ENCODE measurements at regions not wholly inside any gene's neighbourhood (a gene's known extent, or its start where the extent isn't known, plus 50 kb on each side); places are given as distances from the start of the nearest gene placed in this dataset.
"Not testable (repeated sequence)": the region's sequence is repeated elsewhere in the genome, so short reads cannot be mapped to it uniquely, and the experiment has no call there.

DNA sequence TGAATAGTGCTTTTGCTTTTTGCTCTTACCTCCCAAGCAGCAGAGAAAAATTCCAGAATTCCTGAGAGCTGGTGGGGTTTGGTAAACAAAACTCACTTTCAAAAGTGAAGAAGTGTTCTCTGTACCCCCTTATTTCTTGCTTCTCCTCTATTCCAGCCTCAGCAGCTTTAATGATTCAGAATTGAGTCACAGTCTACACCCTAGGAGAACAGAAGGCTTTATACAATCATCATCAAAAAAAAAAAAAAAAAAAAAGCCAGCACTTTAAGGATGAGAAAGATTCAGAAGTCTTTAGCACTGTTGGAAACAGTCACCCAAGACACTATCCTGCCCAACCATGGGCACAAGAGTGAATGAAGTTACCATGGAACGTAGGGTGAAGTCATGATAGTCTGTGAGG lies 1583.1 kb upstream of the PCDH10 start:
- DNase-seq = no peak

DNA sequence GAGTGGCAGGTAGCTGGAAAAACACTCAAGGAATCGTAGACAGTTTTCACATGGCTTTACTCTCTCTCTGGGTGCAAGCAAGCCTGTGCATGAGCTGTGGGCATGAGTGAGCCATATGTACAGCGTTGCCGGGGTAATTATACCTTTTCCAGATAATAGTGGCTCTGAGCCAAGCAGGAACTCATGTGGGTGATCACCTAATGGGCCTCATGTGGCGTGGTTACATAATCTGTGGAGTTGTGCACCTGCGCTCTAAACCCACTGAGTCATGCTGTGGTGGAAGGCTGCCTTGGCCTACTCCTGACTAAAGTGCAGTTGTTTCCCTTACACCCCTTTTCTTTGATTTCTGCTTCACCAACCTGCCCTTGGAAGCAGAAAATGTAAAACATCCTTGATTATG lies 1564.5 kb upstream of the PCDH10 start:
- no peak for DNase-seq

DNA sequence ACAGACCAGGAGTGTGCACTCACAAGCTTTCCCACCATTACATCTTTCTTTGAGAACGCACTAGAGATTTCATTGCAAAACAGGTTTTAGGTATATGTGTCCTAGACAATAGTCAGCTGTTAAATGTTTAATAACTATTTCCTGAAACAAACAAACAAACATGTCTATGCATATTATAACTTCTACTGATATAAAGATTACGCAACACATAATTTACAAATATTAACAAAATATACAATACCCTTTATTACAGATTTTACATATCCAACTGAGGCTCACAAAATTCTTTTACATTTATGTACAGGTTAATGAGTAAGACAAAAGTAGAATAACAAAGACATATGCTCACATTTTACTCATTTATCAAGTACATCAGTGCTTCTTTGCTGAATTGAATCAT lies 1554.0 kb upstream of the PCDH10 start:
- no peak for DNase-seq

DNA sequence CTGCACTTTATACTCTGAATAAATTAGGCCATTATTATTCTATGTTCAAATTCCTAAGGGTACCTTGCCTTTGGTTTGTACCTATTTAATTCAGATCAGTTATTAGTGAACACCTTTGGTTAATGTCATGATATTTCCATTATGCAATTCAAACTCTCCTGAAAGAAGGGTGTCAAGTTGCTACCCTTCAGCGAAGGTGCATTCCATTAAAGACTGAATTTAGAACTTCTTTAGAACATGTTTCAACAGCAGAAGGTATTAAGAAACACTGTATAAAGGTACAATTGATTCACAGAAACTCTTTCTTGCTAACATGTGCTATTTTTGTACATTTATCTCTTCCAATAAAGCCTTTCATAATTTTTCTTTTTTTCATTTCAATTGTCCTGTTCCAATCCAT lies 1545.4 kb upstream of the PCDH10 start:
- DNase-seq = no peak

DNA sequence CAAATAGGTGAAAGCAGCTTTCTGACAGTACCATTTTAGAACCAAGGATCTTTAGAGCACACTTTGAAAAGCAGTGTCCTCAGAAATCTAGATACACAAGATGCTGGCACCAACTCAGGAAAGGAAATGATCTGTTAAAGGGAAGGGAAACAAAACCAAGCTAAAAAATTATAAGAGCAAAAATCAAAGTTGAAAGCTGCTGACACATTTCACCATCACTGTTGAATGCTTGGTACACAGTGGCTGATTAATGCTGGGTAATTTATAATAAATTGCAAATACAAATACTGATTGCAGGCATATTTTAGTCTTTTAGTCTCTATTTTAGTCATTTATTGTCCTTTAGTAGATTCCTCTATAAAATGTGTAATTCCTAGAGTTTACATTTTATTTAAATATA lies 1540.1 kb upstream of the PCDH10 start:
- no peak for DNase-seq

DNA sequence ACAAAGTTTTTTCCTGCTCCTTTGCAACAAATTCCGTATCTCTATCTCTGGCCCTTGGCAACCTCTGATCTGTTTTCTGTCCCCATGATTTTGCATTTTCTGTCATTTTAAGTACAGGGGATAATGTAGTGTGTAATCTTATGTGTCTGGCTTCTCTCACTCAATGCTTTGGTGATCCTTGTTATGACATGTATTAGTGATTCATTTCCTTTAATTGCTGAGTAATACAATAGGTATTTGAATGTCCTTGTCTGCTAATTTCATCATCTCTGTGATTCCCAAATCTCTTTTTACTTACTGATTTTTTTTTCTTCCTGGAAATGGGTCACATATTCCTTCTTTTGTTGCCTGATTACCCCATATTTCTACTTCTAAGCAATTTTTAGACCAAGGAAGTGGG lies 1538.6 kb upstream of the PCDH10 start:
- not testable (repeated sequence) for DNase-seq

DNA sequence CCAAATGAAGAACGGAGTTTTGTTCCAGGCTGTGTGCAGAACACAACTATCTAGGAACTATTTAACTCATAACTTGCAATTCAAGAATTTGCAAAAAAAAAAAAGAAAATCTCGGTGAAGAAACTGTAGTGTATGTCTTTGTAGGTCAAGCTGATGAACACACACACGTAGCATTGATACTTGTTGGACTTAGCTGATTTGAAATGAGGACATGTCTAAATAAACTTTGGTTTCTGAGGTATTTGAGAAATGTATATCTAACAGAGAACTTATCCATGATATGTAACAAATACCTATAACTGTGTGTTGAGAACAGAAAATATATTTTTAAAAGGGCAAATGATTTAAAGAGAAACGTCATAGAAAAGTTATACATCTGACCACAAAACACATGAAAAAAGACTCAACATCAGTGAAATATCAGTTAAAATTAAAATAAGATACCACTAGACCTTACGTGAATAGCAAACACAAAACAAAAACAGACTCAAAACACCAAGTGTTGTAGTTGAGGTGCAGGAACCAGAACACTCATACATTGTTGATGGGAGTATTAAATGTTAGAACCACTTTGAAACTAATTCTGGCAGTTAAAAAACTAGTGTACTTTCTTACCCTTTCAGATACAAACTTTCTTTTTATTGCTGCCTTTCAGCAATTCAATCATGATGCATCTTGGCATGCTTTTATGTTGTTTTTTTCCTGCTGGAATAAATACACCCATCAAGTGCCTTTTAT lies 1535.8 kb upstream of the PCDH10 start:
- DNase-seq = no peak

DNA sequence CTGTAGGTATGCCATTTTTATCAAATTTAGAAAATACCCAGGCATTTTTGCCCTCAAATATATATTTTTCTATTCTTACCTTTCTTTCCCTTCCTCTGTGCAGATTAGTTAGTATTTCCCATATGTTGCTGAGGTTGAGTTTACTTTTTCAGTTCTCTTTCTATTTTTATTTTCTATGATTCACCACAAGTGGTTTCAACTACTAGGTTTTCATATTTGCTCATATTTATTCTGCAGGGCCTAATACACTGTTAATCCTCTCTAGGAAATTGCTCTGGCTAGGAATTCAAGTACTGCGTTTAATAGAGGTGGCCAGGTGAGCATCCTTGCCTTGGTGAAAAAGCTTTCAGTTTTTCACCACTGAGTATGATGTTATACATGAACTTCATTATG lies 1535.3 kb upstream of the PCDH10 start:
- DNase-seq = no peak

DNA sequence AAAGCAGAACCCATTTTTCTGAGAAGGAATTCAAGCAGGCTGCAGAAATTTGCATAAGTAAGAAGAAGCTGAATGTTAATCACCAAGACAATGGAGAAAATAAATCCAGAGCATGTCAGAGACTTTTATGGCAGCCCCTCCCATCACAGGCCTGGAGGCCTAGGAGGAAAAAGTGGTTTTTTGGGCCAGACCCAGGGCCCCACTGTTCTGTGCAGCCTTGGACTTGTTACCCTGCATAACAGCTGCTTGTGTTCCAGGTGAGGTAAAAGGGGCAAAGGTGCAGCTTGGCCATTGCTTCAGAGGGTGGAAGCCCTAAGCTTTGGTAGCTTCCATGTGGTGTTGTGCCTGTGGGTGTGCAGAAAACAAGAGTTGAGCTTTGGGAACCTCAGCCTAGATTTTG lies 1516.2 kb upstream of the PCDH10 start:
- no peak for DNase-seq

DNA sequence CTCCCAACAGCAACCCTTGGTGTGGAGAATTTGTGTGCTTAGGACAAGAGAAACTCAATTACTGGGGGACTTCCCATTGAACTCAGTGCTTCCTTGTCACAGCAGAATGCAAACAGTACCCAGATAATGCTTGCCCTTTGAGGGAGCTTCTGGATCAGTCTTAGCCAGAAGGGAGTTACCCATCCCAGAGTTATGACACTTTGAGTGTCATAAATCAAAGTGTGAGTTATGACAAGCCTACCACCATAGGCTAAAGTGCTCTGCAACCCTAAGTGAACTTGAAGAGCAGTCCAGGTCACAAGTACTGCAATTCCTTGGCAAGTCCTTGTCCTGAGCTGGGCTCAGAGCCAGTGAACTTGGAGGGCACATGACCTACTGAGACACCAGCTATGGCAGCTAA lies 1513.9 kb upstream of the PCDH10 start:
- no peak for DNase-seq

DNA sequence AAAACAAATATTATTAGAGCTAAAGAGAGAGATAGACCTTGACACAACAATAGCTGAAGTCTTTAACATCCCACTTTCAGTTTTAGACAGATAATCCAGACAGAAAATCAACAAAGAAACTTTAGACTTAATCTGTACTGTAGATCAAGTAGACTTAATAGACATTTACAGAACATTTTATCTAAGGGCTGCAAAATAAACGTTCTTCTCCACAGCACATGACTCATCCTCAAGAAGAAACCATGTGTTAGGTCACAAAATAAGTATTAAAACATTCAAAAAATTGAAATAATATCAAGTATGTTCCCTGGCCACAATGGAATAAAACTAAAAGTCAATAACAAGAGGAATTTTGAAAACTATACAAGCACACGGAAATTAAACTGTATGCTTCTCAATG lies 1510.3 kb upstream of the PCDH10 start:
- no peak for DNase-seq

DNA sequence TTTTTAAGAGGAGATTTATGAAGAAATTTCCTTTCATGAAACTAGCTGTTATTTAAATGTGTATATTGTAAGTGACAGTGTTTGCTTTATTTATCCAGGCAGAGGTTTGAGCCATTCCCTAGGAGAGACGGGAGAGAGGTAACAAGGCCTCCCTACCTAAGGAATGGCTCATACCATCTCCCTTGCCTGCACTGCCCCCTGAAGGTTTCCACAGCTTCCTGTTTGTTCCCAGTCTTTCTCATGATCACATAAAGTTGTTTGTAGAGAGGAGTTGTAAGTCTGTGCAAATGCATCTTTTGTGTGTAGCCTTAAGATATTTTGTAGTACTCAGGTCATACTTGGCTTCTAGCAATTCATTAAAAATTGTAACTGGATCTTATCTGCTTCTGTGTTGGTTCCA lies 1504.5 kb upstream of the PCDH10 start:
- DNase-seq = no peak

DNA sequence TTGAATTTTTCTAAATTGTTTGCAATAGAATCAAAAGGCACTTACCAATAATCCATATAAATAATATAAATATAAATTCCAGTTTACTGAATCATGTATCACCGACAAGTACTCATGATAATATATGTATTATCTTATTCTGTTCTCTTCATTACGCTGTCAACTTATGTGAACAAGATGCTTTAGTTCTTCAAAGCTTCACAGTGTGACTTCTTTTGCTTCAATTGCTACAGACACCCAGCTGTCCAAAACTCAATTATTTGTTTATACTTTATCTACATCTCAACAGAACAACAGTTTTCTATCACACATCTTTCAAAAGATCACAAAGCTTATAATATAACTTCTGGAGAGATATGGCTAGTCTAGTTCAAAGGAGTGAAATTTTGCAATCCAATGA lies 1499.9 kb upstream of the PCDH10 start:
- DNase-seq = no peak

DNA sequence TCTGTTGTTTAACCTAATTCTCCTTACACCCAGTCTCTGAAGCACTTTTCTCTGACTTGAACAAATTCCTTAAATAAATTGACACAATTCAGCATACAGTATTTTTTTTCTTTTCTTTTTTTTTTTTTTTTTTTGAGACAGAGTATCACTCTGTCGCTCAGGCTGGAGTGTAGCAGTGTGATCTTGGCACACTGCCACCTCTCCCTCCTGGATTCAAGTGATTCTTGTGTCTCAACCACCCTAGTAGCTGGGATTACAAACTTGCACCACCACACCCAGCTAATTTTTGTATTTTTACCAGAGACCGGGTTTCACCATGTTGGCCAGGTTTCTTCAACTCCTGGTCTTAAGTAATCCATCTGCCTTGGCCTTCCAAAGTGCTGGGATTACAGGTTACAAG lies 1498.1 kb upstream of the PCDH10 start:
- no peak for DNase-seq

DNA sequence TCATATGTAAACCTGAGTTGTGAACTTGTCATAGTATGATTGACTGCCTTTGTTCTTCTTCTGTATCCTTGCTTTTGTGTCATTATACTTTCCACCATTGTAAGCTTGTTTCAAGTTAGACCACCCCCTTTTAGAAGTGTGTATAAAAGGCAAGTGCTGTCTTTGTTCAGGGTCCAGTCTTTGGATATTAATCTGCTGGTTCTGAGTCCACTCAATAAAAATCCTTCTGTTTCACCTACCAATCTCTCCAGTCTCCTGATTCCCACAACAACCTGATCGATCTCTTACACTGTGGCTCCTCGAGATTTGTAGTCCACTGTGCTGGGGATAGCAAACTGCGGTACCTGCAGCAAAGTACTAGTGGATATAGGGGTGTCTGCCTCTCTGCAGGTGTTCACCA lies 1465.8 kb upstream of the PCDH10 start:
- not testable (repeated sequence) for DNase-seq

DNA sequence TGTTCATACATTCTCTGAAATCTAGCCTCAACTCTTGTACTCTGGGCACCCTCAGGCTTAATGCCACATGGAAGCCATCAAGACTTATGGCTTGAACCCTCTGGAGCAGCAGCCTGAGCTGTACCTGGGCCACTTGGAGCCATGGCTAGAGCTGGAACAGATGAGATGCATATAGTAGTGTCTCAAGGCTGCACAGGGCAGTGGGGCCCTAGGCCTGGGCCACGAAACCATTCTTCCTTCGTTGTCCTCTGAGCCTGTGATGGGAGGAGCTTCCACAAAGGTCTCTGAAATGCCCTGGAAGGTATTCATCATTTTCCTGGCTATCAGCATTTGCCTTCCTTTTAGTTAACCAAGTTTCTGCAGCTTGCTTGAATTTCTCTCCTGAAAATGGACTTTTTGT lies 1427.2 kb upstream of the PCDH10 start:
- DNase-seq = no peak

DNA sequence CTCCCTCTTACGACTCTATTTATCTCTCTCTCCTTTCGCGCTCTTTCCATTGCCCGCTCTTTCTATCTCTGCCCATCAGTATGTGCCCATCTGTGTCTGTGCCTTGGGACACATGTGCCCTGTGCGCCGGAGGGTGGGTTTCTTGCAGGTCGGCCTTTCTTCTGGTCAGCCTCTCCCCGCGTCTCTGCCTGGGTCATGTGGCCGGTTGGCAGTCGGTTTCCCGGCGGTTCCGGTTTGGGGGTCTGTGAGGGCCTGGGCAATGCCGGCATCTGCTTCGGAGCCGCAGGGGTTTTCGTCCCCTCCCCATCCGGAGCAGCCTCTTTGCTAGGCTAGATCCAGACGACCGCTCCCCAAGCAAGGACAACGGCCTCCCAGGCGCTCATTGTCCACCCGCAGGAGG lies 1426.0 kb upstream of the PCDH10 start:
- not testable (repeated sequence) for DNase-seq

DNA sequence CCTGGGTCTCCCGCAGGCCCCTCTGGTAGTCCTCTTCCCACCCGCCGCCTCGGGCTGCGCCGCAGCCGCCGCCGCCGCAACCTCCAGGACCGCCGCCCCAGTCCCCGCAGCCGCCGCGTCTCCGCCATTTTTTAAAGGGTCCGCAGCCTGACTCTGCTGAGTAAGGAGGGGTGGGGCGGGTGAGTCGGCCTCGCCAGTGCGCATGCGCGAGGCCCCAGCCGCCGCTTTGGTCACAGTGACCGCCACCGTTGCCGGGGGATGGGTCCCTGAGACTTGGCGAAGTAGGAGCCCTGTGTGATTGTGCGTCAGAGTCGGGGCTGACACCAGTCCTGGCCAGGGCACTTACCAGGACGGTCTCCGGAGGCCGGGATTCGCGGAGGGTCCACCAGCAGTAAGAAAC lies 1424.2 kb upstream of the PCDH10 start:
- peak; percentile 49 for DNase-seq

DNA sequence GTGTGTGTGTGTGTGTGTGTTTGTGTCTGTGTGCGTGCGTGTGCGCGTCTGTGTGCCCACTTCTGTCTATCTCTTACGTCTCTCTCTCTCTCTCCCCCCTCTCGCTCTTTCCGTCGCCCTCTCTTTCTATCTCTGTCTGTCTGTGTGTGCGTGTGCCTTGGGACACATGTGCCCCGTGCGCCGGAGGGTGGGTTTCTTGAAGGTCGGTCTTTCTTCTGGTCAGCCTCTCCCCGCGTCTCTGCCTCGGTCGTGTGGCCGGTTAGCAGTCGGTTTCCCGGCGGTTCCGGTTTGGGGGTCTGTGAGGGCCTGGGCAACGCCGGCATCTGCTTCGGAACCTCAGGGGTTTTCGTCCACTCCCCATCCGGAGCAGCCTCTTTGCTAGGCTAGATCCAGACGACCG lies 1423.6 kb upstream of the PCDH10 start:
- DNase-seq = not testable (repeated sequence)

DNA sequence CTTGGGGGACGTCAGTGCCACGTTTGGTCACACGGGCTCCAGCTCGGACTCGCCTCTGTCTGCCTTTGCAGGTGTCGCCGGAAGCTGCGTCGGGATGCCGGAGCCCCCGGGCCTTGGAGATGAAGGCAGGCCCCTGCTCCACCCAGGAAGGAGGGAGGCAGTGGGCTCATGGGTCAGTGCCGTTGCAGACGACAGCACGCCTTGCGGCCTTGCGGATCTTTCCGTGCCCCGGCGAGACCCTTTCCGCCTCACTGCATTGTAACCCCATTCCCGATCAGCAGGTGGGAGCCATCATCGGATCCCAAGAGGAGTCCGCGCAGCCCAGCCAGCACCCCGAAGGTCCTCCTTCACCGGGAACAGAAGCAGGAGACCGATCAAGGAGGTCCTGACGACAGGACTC lies 1422.2 kb upstream of the PCDH10 start:
- DNase-seq = not testable (repeated sequence)

DNA sequence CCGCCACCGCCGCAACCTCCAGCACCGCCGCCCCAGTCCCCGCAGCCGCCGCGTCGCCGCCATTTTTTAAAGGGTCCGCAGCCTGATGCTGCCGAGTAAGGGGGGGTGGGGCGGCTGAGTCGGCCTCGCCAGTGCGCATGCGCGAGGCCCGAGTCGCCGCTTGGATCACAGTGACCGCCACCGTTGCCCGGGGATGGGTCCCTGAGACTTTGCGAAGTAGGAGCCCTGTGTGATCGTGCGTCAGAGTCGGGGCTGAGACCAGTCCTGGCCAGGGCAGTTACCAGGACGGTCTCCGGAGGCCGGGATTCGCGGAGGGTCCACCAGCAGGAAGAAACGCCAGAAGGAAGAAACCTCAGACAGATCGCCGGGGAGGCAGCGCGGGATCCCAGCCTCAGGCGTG lies 1421.7 kb upstream of the PCDH10 start:
- DNase-seq = not testable (repeated sequence)

DNA sequence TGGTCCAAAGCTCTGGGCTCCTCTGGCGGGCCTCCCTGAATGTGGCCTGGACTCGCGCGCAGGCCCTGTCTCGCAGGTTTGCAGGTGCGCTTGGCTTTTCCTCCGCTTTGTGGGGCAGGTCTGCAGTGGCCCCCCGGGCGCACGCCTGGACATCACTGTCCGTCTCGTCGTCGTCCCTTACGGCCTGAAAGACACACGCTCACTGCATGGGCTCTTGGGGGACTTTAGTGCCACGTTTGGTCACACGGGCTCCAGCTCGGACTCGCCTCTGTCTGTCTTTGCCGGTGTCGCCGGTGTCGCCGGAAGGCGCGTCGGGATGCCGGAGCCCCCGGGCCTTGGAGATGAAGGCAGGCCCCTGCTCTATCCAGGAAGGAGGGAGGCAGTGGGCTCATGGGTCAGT lies 1419.9 kb upstream of the PCDH10 start:
- not testable (repeated sequence) for DNase-seq

DNA sequence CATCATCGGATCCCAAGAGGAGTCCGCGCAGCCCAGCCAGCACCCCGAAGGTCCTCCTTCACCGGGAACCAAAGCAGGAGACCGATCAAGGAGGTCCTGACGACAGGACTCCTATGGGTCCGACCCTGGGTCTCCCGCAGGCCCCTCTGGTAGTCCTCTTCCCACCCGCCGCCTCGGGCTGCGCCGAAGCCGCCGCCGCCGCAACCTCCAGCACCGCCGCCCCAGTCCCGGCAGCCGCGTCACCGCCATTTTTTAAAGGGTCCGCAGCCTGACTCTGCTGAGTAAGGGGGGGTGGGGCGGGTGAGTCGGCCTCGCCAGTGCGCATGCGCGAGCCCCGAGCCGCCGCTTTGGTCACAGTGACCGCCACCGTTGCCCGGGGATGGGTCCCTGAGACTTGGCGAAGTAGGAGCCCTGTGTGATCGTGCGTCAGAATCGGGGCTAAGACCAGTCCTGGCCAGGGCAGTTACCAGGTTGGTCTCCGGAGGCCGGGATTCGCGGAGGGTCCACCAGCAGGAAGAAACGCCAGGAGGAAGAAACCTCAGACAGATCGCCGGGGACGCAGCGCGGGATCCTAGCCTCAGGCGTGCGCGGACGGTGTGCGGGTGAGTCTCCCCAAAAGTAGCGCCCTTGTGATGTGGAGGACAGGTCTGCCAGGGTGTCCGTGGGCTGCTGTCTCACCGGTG lies 1419.2 kb upstream of the PCDH10 start:
- not testable (repeated sequence) for DNase-seq

DNA sequence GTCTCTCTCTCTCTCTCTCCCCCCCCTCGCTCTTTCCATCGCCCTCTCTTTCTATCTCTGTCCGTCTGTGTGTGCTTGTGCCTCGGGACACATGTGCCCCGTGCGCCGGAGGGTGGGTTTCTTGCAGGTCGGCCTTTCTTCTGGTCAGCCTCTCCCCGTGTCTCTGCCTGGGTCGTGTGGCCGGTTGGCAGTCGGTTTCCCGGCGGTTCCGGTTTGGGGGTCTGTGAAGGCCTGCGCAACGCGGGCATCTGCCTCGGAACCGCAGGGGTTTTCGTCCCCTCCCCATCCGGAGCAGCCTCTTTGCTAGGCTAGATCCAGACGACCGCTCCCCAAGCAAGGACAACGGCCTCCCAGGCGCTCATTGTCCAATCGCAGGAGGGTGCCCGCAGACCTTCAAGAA lies 1418.5 kb upstream of the PCDH10 start:
- DNase-seq = not testable (repeated sequence)

Measured in hindlimb muscle (tissue), 1 donor.